K562 (cell line): ENCODE measurements at regions not wholly inside any gene's neighbourhood (a gene's known extent, or its start where the extent isn't known, plus 50 kb on each side); places are given as distances from the start of the nearest gene placed in this dataset.

ENCODE experiments used
- ATAC-seq: fragments of 200-7000 bp; cut with Tn5 transposase; 3 replicates; pipeline ENCODE4 v1.9.1; 2020; ENCODE audit warnings: moderate library complexity
- BruUV-seq: library from RNA; stranded (reverse); fragments of 400-500 nt; replicated peaks from 2 replicates; lab custom pipeline; 2021; lab: Mats Ljungman, UMichigan
- CTCF ChIA-PET: fragments of 300-600 bp; formaldehyde crosslinking; extraction: SDS; loops from one replicate; lab custom pipeline; 2021; ENCODE audit warnings: low intra/inter-chr PET ratio; lab: Yijun Ruan, JAX
- POLR2A ChIA-PET: fragments of 300-600, 350-650 bp; sonication (Branson Sonifier 250); formaldehyde crosslinking; extraction: SDS; loops from one replicate; lab custom pipeline; 2021; ENCODE audit warnings: antibody characterized with exemption, inconsistent platforms; lab: Yijun Ruan, JAX
- DNase-seq, 4 experiments: peaks; one replicate each; pipeline versions ENCODE4 v3.0.0 to v3.0.0-alpha.2; 2011 to 2018; ENCODE audit warnings: low spot score in 3 of 4, mixed read lengths in 3 of 4; ENCODE audit errors: extremely low read depth in 1 of 4
- FAIRE-seq: peaks from 2 replicates; lab custom pipeline; 2011; peaks lifted over from hg19 to GRCh38; lab: Jason Lieb, UNC
- H2AFZ ChIP-seq: 2 replicates; pipeline ENCODE4 v1.6.0; 2011; ENCODE audit warnings: low read depth, low read length, control low read depth, inconsistent platforms
- H3K27ac ChIP-seq: fragments of 200-600 bp; 3 replicates; pipeline ENCODE4 v1.8.0; 2011; ENCODE audit warnings: low read depth, mild to moderate bottlenecking, control low read depth, inconsistent platforms, low read length, moderate library complexity, mixed read lengths; ENCODE audit errors: extremely low read depth
- H3K27me3 ChIP-seq, 2 experiments: fragments of 300-600 bp in 1 of 2; 2 replicates in 1 of 2; 3 replicates in 1 of 2; pipeline versions ENCODE4 v1.6.0 to v1.8.0; 2011; ENCODE audit warnings: inconsistent platforms in 2 of 2, low read length in 2 of 2, mild to moderate bottlenecking in 1 of 2, mixed read lengths in 1 of 2, moderate library complexity in 1 of 2; ENCODE audit not compliant: control insufficient read depth in 2 of 2, insufficient read depth in 2 of 2
- H3K36me3 ChIP-seq: fragments of 300-600 bp; 3 replicates; pipeline ENCODE4 v1.8.0; 2011; ENCODE audit warnings: mild to moderate bottlenecking, low read length, inconsistent platforms; ENCODE audit not compliant: control insufficient read depth, insufficient read depth
- H3K4me1 ChIP-seq, 2 experiments: fragments of 200-600 bp in 1 of 2; replicated peaks in 1 of 2; 2 replicates in 1 of 2; 3 replicates in 1 of 2; pipeline versions ENCODE4 v1.5.1 to v1.8.0; 2011; ENCODE audit warnings: inconsistent platforms in 2 of 2, low read length in 2 of 2, mild to moderate bottlenecking in 1 of 2, mixed read lengths in 1 of 2, moderate library complexity in 1 of 2; ENCODE audit not compliant: control insufficient read depth in 2 of 2, insufficient read depth in 2 of 2
- H3K4me2 ChIP-seq: 2 replicates; pipeline ENCODE4 v1.6.1; 2011; ENCODE audit warnings: low read length, control low read depth, inconsistent platforms, mixed read lengths; ENCODE audit not compliant: insufficient read depth
- H3K4me3 ChIP-seq: fragments of 200-600 bp; sonication (generic), shearing (Covaris generic); 2 replicates; pipeline ENCODE4 v1.5.1; 2016; ENCODE audit warnings: control low read depth, inconsistent platforms
- H3K79me2 ChIP-seq: fragments of 200-600 bp; 3 replicates; pipeline ENCODE4 v1.8.0; 2011; ENCODE audit warnings: low read length, inconsistent platforms; ENCODE audit not compliant: control insufficient read depth, insufficient read depth
- H3K9ac ChIP-seq, 2 experiments: 2 replicates each; pipeline versions ENCODE4 v1.6.0 to v1.6.1; 2011; ENCODE audit warnings: low read depth in 2 of 2, low read length in 2 of 2, control low read depth in 1 of 2, inconsistent platforms in 1 of 2, mild to moderate bottlenecking in 1 of 2, mixed read lengths in 1 of 2; ENCODE audit not compliant: insufficient read depth in 1 of 2
- H3K9me1 ChIP-seq: one replicate; pipeline ENCODE4 v1.6.0; 2011; ENCODE audit warnings: inconsistent platforms, mild to moderate bottlenecking, low read length, moderate library complexity; ENCODE audit not compliant: control insufficient read depth, insufficient read depth
- H3K9me3 ChIP-seq: replicated peaks from 2 replicates; pipeline ENCODE4 v1.5.1; 2011; ENCODE audit warnings: low read depth, low read length, inconsistent platforms; ENCODE audit not compliant: control insufficient read depth, insufficient read depth
- H4K20me1 ChIP-seq: replicated peaks from 2 replicates; pipeline ENCODE4 v1.6.1; 2011; ENCODE audit warnings: low read length, inconsistent platforms, mixed read lengths; ENCODE audit not compliant: control insufficient read depth, insufficient read depth
- ADNP ChIP-seq: fragments of 200-800 bp; sonication (Bioruptor generic); IDR thresholded peaks from 2 replicates; pipeline ENCODE4 v1.6.1; 2016; ENCODE audit warnings: missing genetic modification characterization, missing compliant biosample characterization
- GABPB1 ChIP-seq: sonication (generic); formaldehyde crosslinking; IDR thresholded peaks from 2 replicates; pipeline ENCODE4 v1.8.0; 2022; ENCODE audit warnings: mild to moderate bottlenecking, missing genetic modification reagents
- NR2C2 ChIP-seq, 2 experiments: fragments of 200-800 bp in 1 of 2; sonication (Bioruptor generic) in 1 of 2; sonication (generic) in 1 of 2; formaldehyde crosslinking in 1 of 2; IDR thresholded peaks; 2 replicates each; pipeline versions ENCODE4 v1.6.1 to v1.8.0; 2016 to 2022; ENCODE audit warnings: mild to moderate bottlenecking in 1 of 2, missing compliant biosample characterization in 1 of 2, missing genetic modification characterization in 1 of 2, missing genetic modification reagents in 1 of 2
- PATZ1 ChIP-seq: fragments of 250-450 bp; sonication (Bioruptor Pico); IDR thresholded peaks from 2 replicates; pipeline ENCODE4 v1.5.0; 2020; ENCODE audit warnings: mild to moderate bottlenecking, borderline replicate concordance
- YY1 ChIP-seq, 3 experiments: IDR thresholded peaks; 2 replicates each; pipeline ENCODE4 v1.6.1; 2011; ENCODE audit warnings: low read length in 2 of 3, mild to moderate bottlenecking in 2 of 3, moderate library complexity in 2 of 3, borderline replicate concordance in 1 of 3, control low read depth in 1 of 3, low read depth in 1 of 3; ENCODE audit not compliant: insufficient read depth in 3 of 3, insufficient replicate concordance in 2 of 3, control insufficient read depth in 1 of 3, insufficient read length in 1 of 3; ENCODE audit errors: extremely low read depth in 1 of 3
- ZNF146 ChIP-seq: IDR thresholded peaks from one replicate; pipeline ENCODE4 v1.6.1; 2018; ENCODE audit warnings: missing compliant biosample characterization; ENCODE audit not compliant: unreplicated experiment
- ZNF3 ChIP-seq: fragments of 250-450 bp; sonication (Bioruptor Pico); IDR thresholded peaks from 2 replicates; pipeline ENCODE4 v1.5.0; 2021; ENCODE audit warnings: mild to moderate bottlenecking, moderate library complexity
- ZNF431 ChIP-seq: sonication (generic); formaldehyde crosslinking; IDR thresholded peaks from 2 replicates; pipeline ENCODE4 v1.8.0; 2022; ENCODE audit warnings: mild to moderate bottlenecking, missing genetic modification reagents
- WGBS: fragments of 100-300 bp; shearing (Covaris generic); methylation state at CpG from one replicate; pipeline ENCODE4 v1.1.6; 2016; ENCODE audit warnings: low coverage, mixed read lengths; ENCODE audit not compliant: insufficient coverage; ENCODE audit errors: missing lambda C conversion rate; 5-methylcytosine and 5-hydroxymethylcytosine counted together
- in situ Hi-C: fragments of 300-500 bp; cut with MboI; formaldehyde crosslinking; loops from 4 replicates; pipeline ENCODE4 v1.15.0; 2018; ENCODE audit warnings: inconsistent platforms, mixed read lengths
- intact Hi-C: fragments of 100-400 bp; cut with micrococcal nuclease; formaldehyde crosslinking; loops from 2 replicates; pipeline ENCODE4 v1.14.2; 2022
- TF ChIP-seq, protein P1 (sequence below), 2 experiments: fragments of 450-650 bp; IDR thresholded peaks; 2 replicates each; pipeline ENCODE4 v1.6.1; 2016; ENCODE audit warnings: mild to moderate bottlenecking in 2 of 2, borderline replicate concordance in 1 of 2, low read depth in 1 of 2, moderate library complexity in 1 of 2

DNA sequence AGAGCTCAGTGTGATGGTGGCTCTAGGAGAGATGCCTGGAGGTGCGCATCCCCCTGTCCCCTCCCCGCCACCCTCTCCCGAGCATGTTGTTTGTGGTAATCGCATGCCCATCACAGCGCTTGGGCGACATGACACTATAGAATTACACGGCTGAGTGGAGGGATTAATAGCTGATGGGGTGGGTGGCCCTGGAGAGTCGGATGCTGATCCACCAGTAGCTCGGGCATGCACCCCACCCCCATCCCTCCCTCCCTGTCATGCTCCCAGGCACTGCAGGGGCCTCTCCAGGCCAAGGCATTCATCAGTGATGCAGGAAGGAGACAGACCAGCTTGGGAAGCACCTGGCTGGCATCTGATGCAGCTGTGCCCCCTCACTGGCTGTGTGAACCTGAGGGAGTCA is 159.0 kb upstream of the IGSF21 start (continued):
- TF ChIP-seq PATZ1 (CRISPR knock-in tag) (no peak), GABPB1 (CRISPR knock-in tag) (no peak), ADNP (tag) (no peak), ZNF3 (CRISPR knock-in tag) (no peak)

DNA sequence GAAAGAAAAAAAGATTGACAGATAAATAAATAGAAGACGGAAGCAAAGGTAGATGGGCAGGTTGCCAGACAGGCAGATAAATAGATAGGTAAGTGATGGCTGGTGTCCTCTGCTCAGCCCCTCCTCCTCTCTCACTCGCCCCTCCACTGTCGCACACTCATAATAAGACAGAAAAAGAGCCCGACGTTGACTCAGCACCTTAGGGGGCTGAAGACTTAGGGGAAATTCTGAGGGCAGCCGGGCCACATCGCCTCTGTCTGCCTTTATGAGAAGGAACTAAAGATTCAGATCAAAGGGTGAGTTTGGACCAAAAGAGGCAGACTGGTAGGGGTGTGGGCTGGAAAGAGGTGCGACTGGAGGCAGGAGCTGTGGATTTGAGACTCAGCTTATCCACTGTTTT is 158.1 kb upstream of the IGSF21 start:
- CTCF ChIA-PET, result interaction anchor here (0.6 kb wide), 1 partner anchor 269 kb away, joined by 3 read pairs; no protein-coding TSS in a partner anchor
- Histone ChIP-seq H2AFZ (no peak overlapping the region), H4K20me1 (0 out of 2 replicates have a peak, but pooled peaks cover 4% of the 10 kb centered on the region), H3K27ac (no peak overlapping the region), H3K9ac (no peak overlapping the region), H3K36me3 (no peaks in the 10 kb centered on the region), H3K79me2 (no peaks in the 10 kb centered on the region), H3K9me3 (no peaks in the 10 kb centered on the region), H3K4me3 (no peak overlapping the region), H3K4me1 (no peaks in the 10 kb centered on the region), H3K4me2 (no peak overlapping the region), H3K9me1 (no peaks in the 10 kb centered on the region), H3K27me3 (peaks cover 5 to 36% of the 10 kb centered on the region in 2 experiments; a peak in 4 of 5 replicates)
- ATAC-seq (no peak), DNase-seq (no peak), FAIRE-seq (no peak)
- no TSS peak for BruUV-seq
- 0% methylated on average over 8 of the region's 8 CpGs for WGBS
- POLR2A ChIA-PET, result interaction anchor here (0.7 to 1.1 kb wide), 4 partner anchors 24 to 168 kb away, joined by 3 to 4 read pairs (median 3); no protein-coding TSS in a partner anchor
- in situ Hi-C loops, result no loop called here
- intact Hi-C loops, result no loop called here
- no peak for TF ChIP-seq ZNF431 (CRISPR knock-in tag)
- TF ChIP-seq, protein P1, sequence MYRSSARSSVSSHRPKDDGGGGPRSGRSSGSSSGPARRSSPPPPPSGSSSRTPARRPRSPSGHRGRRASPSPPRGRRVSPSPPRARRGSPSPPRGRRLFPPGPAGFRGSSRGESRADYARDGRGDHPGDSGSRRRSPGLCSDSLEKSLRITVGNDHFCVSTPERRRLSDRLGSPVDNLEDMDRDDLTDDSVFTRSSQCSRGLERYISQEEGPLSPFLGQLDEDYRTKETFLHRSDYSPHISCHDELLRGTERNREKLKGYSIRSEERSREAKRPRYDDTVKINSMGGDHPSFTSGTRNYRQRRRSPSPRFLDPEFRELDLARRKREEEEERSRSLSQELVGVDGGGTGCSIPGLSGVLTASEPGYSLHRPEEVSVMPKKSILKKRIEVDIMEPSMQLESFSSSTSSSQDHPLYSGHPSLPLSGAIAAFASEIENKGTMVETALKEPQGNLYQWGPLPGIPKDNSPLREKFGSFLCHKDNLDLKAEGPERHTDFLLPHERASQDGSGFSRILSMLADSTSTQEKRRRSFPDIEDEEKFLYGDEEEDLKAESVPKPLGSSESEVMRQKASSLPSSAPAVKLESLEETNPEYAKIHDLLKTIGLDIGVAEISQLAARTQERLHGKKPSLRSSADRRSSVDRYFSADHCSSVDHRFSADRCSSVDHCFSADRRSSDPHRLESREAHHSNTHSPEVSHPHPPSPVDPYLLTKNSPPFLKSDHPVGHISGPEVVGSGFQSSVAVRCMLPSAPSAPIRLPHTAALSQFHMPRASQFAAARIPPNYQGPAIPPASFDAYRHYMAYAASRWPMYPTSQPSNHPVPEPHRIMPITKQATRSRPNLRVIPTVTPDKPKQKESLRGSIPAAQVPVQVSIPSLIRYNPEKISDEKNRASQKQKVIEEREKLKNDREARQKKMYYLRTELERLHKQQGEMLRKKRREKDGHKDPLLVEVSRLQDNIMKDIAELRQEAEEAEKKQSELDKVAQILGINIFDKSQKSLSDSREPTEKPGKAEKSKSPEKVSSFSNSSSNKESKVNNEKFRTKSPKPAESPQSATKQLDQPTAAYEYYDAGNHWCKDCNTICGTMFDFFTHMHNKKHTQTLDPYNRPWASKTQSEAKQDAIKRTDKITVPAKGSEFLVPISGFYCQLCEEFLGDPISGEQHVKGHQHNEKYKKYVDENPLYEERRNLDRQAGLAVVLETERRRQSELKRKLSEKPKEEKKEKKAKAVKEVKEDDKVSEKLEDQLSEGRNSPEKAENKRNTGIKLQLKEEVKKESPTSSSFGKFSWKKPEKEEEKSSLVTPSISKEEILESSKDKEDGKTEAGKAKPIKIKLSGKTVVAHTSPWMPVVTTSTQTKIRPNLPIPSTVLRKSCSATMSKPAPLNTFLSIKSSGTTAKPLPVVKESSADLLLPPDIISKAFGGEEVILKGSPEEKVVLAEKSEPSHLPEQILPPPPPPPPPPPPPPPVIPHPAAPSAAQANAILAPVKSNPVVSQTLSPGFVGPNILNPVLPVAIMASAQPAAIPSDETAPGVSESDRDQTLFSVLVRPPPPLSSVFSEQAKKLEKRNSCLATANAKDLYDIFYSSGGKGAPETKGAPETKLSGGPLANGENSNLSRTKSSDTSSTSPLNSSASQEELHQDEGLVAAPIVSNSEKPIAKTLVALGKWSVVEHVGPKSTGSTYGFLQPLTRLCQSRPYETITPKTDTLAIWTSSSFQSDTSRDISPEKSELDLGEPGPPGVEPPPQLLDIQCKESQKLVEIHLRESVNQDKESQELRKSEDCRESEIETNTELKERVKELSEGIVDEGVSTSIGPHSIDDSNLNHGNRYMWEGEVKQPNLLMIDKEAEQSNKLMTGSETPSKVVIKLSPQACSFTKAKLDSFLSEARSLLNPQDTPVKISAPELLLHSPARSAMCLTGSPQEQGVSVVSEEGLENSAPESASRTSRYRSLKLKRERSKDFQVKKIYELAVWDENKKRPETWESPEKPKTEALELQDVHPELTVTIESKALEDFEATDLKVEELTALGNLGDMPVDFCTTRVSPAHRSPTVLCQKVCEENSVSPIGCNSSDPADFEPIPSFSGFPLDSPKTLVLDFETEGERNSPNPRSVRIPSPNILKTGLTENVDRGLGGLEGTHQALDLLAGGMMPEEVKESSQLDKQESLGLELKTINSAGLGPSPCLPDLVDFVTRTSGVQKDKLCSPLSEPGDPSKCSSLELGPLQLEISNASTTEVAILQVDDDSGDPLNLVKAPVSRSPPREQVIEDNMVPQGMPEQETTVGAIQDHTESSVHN (IDR thresholded peaks at IDR 0.05; ENCODE audit: borderline replicate concordance in 1 of 2, low read depth in 1 of 2), result no peak
- TF ChIP-seq NR2C2 (CRISPR knock-in tag; IDR thresholded peaks at IDR 0.05), result no peak
- no peak for TF ChIP-seq NR2C2 (tag; IDR thresholded peaks at IDR 0.05)
- no peak for TF ChIP-seq ZNF146 (CRISPR knock-in tag)
- TF ChIP-seq YY1 (IDR thresholded peaks at IDR 0.05; ENCODE audit: borderline replicate concordance in 1 of 3, control insufficient read depth in 1 of 3, extremely low read depth in 1 of 3, insufficient read depth in 3 of 3, insufficient read length in 1 of 3, insufficient replicate concordance in 2 of 3, low read depth in 1 of 3, low read length in 2 of 3), result no peak
